GM12878 (cell line): ENCODE measurements at regions not wholly inside any gene's neighbourhood (a gene's known extent, or its start where the extent isn't known, plus 50 kb on each side); places are given as distances from the start of the nearest gene placed in this dataset.

Experiments used
- ATAC-seq: fragments of 200-7000 bp; cut with Tn5 transposase; 3 replicates; pipeline ENCODE4 v1.9.1; 2020; ENCODE audit warnings: mild to moderate bottlenecking, moderate library complexity
- BruUV-seq: library from RNA; stranded (reverse); fragments of 400-500 nt; replicated peaks from 2 replicates; lab custom pipeline; 2021; lab: Mats Ljungman, UMichigan
- CTCF ChIA-PET: fragments of 300-600 bp; sonication (Branson Sonifier 250); formaldehyde crosslinking; extraction: SDS; loops from one replicate; lab custom pipeline; 2021; ENCODE audit warnings: inconsistent platforms; lab: Yijun Ruan, JAX
- POLR2A ChIA-PET: fragments of 350-600 bp; formaldehyde crosslinking; extraction: SDS; loops from one replicate; lab custom pipeline; 2021; ENCODE audit warnings: inconsistent platforms; lab: Charles Lee
- RAD21 ChIA-PET: fragments of 300-600 bp; sonication (Branson Sonifier 250); formaldehyde crosslinking; loops from one replicate; lab custom pipeline; 2023; ENCODE audit warnings: antibody characterized with exemption; ENCODE audit not compliant: unreplicated experiment; lab: Charles Lee
- SMC1A ChIA-PET: fragments of 300-600 bp; sonication (Branson Sonifier 250); formaldehyde crosslinking; loops from one replicate; lab custom pipeline; 2023; ENCODE audit not compliant: unreplicated experiment, uncharacterized antibody; lab: Charles Lee
- DNase-seq: peaks from one replicate; pipeline ENCODE4 v3.0.0-alpha.2; 2011; ENCODE audit warnings: low read depth, low spot score
- FAIRE-seq: peaks from 3 replicates; lab custom pipeline; 2011; peaks lifted over from hg19 to GRCh38; lab: Jason Lieb, UNC
- H2AFZ ChIP-seq: 2 replicates; pipeline ENCODE4 v1.6.0; 2011; ENCODE audit warnings: low read depth, low read length, control low read depth; ENCODE audit not compliant: control insufficient read depth
- H3K27ac ChIP-seq: 2 replicates; pipeline ENCODE4 v1.5.1; 2011; ENCODE audit warnings: control low read depth; ENCODE audit not compliant: control insufficient read depth, insufficient read depth
- H3K27me3 ChIP-seq, 2 experiments: replicated peaks in 1 of 2; 2 replicates each; pipeline versions ENCODE4 v1.6.0 to v1.6.1; 2011; ENCODE audit warnings: low read length in 1 of 2; ENCODE audit not compliant: control insufficient read depth in 2 of 2, insufficient read depth in 2 of 2
- H3K36me3 ChIP-seq, 2 experiments: 2 replicates each; pipeline ENCODE4 v1.5.1; 2011; ENCODE audit warnings: low read length in 1 of 2; ENCODE audit not compliant: control insufficient read depth in 2 of 2, insufficient read depth in 2 of 2
- H3K4me1 ChIP-seq: 2 replicates; pipeline ENCODE4 v1.6.1; 2011; ENCODE audit warnings: mild to moderate bottlenecking, low read length, moderate library complexity, mixed read lengths; ENCODE audit not compliant: control insufficient read depth, insufficient read depth
- H3K4me2 ChIP-seq: 2 replicates; pipeline ENCODE4 v1.6.0; 2011; ENCODE audit warnings: control low read depth; ENCODE audit not compliant: control insufficient read depth, insufficient read depth
- H3K4me3 ChIP-seq: fragments of 200-600 bp; sonication (generic); 2 replicates; pipeline ENCODE4 v1.5.1; 2016
- H3K79me2 ChIP-seq: 2 replicates; pipeline ENCODE4 v1.6.0; 2011; ENCODE audit warnings: low read length; ENCODE audit not compliant: control insufficient read depth, insufficient read depth
- H3K9ac ChIP-seq: 2 replicates; pipeline ENCODE4 v1.8.0; 2011; ENCODE audit warnings: low read length, control low read depth, mixed read lengths; ENCODE audit not compliant: control insufficient read depth, insufficient read depth
- H3K9me3 ChIP-seq: replicated peaks from 3 replicates; pipeline ENCODE4 v1.5.1; 2011; ENCODE audit warnings: mild to moderate bottlenecking, low read length; ENCODE audit not compliant: control insufficient read depth, insufficient read depth
- H4K20me1 ChIP-seq: 2 replicates; pipeline ENCODE4 v1.6.0; 2011; ENCODE audit not compliant: control insufficient read depth, insufficient read depth
- ATF3 ChIP-seq: IDR thresholded peaks from 2 replicates; pipeline ENCODE4 v1.6.1; 2011; ENCODE audit warnings: low read depth, mild to moderate bottlenecking, low read length, moderate library complexity, borderline replicate concordance; ENCODE audit errors: extremely low read depth
- DPF2 ChIP-seq: fragments of 450-650 bp; IDR thresholded peaks from 2 replicates; pipeline ENCODE4 v1.6.1; 2017; ENCODE audit warnings: mild to moderate bottlenecking
- IKZF2 ChIP-seq, 2 experiments: fragments of 450-650 bp; IDR thresholded peaks; 2 replicates each; pipeline ENCODE4 v1.6.1; 2017; ENCODE audit warnings: mild to moderate bottlenecking in 2 of 2, moderate library complexity in 2 of 2
- IRF5 ChIP-seq: fragments of 450-650 bp; IDR thresholded peaks from 2 replicates; pipeline ENCODE4 v1.6.1; 2017; ENCODE audit warnings: borderline replicate concordance
- KLF5 ChIP-seq: fragments of 450-650 bp; IDR thresholded peaks from 2 replicates; pipeline ENCODE4 v1.6.1; 2014; ENCODE audit warnings: mild to moderate bottlenecking; ENCODE audit not compliant: partially characterized antibody
- MEF2B ChIP-seq: fragments of 450-650 bp; IDR thresholded peaks from 2 replicates; pipeline ENCODE4 v1.6.1; 2018; ENCODE audit warnings: mild to moderate bottlenecking, moderate library complexity; ENCODE audit not compliant: partially characterized antibody, poor library complexity, severe bottlenecking
- MLLT1 ChIP-seq: fragments of 450-650 bp; IDR thresholded peaks from 2 replicates; pipeline ENCODE4 v1.6.1; 2016; ENCODE audit warnings: mild to moderate bottlenecking
- MTA2 ChIP-seq: fragments of 450-650 bp; IDR thresholded peaks from 2 replicates; pipeline ENCODE4 v1.6.1; 2016; ENCODE audit warnings: low read depth, mild to moderate bottlenecking, moderate library complexity
- NFIC ChIP-seq: IDR thresholded peaks from 2 replicates; pipeline ENCODE4 v1.6.1; 2012; ENCODE audit warnings: low read depth, mild to moderate bottlenecking, inconsistent platforms, low read length, moderate library complexity
- RB1 ChIP-seq: fragments of 450-650 bp; formaldehyde crosslinking; IDR thresholded peaks from 2 replicates; pipeline ENCODE4 v1.6.1; 2017; ENCODE audit warnings: mild to moderate bottlenecking, borderline replicate concordance
- WRNIP1 ChIP-seq: IDR thresholded peaks from 2 replicates; pipeline ENCODE4 v1.6.1; 2011; ENCODE audit warnings: low read depth, low read length, improper control_type of control experiment, borderline replicate concordance
- ZBTB40 ChIP-seq: fragments of 450-650 bp; IDR thresholded peaks from 2 replicates; pipeline ENCODE4 v1.6.1; 2016; ENCODE audit warnings: mild to moderate bottlenecking, moderate library complexity, borderline replicate concordance
- WGBS: methylation state at CpG from one replicate; pipeline ENCODE4 v1.1.6; 2016; ENCODE audit warnings: low lambda C conversion rate; ENCODE audit not compliant: insufficient replicate concordance, insufficient coverage; ENCODE audit errors: missing lambda C conversion rate; 5-methylcytosine and 5-hydroxymethylcytosine counted together
- in situ Hi-C: fragments of 300-500 bp; cut with MboI; formaldehyde crosslinking; loops from 9 replicates; pipeline ENCODE4 v1.14.3; 2018; ENCODE audit warnings: mixed read lengths
- intact Hi-C: fragments of 100-400 bp; cut with micrococcal nuclease; formaldehyde crosslinking; loops from one replicate; pipeline ENCODE4 v1.14.2; 2022; ENCODE audit not compliant: unreplicated experiment

- TF ChIP-seq ZBTB40 (no peak), ATF3 (no peak), MTA2 (no peak), KLF5 (no peak), MLLT1 (no peak)
- TF ChIP-seq, all 136 proteins: peak for 0
Observed at GRCh38 chr1:79825551-79825950, 819.0 kb upstream of the ADGRL4 start (continued).

- Histone ChIP-seq H3K9ac (no peak overlapping the region), H3K36me3 (no peaks in the 10 kb centered on the region)
- 60% methylated on average over 11 of the region's 11 CpGs for WGBS
- RAD21 ChIA-PET: no interaction called here
- no peak for FAIRE-seq
- TF ChIP-seq DPF2: no peak
- no peak for TF ChIP-seq NFIC
- TF ChIP-seq IRF5: no peak
- no peak for TF ChIP-seq WRNIP1
- TF ChIP-seq MEF2B: no peak
- TF ChIP-seq IKZF2 (IDR thresholded peaks at IDR 0.05): no peak
- TF ChIP-seq RB1: no peak
- TF ChIP-seq, all 136 proteins: peak for 0
- no peaks in the 10 kb centered on the region for H3K9me3 ChIP-seq
- in situ Hi-C loops: no loop called here
- BruUV-seq: no TSS peak
- ChIA-PET POLR2A (no interaction called here), SMC1A (no interaction called here), CTCF (interaction anchor here (0.7 kb wide), 1 partner anchor 191 kb away, joined by 4 read pairs; no protein-coding TSS in a partner anchor)
- H3K4me2 ChIP-seq: no peak overlapping the region
- H3K27me3 ChIP-seq: no peaks in the 10 kb centered on the region
- DNase-seq (no peak), ATAC-seq (no peak)
- no peaks in the 10 kb centered on the region for H3K79me2 ChIP-seq
- H3K27ac ChIP-seq: no peak overlapping the region
- no peak overlapping the region for H3K4me3 ChIP-seq
- H4K20me1 ChIP-seq: no peaks in the 10 kb centered on the region
- H3K4me1 ChIP-seq: no peaks in the 10 kb centered on the region
- H2AFZ ChIP-seq: no peak overlapping the region
- intact Hi-C loops: no loop called here
Observed at GRCh38 chr1:79822053-79822452, 815.5 kb upstream of the ADGRL4 start.
